ENCODE measurements at regions not wholly inside any gene's neighbourhood (a gene's known extent, or its start where the extent isn't known, plus 50 kb on each side); places are given as distances from the start of the nearest gene placed in this dataset.
"Not testable (repeated sequence)": the region's sequence is repeated elsewhere in the genome, so short reads cannot be mapped to it uniquely, and the experiment has no call there.

DNA sequence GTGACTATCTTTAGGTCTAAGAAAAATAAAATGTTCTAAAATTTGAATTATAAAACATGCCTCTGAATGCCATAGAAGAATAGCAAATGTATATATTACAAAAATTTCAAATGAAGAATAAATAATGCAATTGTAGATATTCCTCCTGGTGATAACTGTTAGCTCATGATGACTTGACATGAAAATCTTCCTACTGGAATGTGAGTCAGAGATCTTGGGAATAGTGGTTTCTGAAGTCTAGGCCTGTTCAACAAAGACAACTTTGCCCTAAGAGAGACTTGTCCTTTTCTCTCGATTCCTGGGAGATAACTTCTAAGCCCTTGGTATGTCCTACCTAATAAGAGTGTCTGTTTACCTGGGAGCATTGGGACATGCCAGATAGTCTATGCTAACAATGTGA is 746.3 kb upstream of the RIOK2 start:
- DNase-seq, result no peak

DNA sequence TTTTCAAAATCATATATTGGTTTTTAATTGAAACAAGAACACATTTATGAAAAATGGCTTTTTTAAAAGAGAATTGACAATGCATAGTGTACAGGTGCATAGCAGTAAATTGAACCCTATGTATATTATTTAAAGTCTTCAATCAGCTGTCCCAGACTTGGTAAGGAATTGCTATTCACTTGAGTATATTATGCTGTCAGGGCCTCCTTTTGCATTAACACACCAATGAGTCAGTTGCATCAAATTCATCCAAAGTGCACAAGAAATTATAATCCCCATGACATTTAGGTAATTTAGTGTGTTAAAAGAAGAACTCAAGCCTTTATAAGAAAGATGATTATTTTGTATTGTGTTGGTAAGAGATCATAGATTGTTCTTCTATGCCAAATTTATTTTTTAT is 748.8 kb upstream of the RIOK2 start:
- no peak for DNase-seq

- DNase-seq, result peak; percentile 70
Measured at GRCh38 chr5:97936231-97936630, 753.2 kb upstream of the RIOK2 start.

DNA sequence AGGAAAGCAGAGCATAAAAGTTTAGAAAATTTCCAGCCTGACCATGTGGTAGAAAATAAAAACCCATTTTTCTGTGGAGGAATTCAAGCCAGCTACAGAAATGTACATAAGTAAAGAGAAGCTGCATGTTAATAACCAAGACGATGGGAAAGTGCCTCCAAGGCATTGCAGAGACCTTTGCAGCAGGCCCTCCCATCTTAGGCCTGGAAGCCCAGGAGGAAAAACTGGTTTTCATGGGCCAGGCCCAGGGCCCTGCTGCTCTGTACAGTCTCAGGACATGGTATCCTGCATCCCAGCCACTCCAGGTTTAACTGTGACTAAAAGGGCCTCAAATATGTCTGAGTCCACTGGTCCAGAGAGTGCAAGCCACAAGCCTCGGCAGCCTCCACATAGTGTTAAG is 754.8 kb upstream of the RIOK2 start:
- no peak for DNase-seq

GRCh38 chr5:97943036-97943435 is 760.0 kb upstream of the RIOK2 start:
- no peak for DNase-seq

- no peak for DNase-seq
Measured at GRCh38 chr5:97951139-97951538, 768.1 kb upstream of the RIOK2 start.

DNA sequence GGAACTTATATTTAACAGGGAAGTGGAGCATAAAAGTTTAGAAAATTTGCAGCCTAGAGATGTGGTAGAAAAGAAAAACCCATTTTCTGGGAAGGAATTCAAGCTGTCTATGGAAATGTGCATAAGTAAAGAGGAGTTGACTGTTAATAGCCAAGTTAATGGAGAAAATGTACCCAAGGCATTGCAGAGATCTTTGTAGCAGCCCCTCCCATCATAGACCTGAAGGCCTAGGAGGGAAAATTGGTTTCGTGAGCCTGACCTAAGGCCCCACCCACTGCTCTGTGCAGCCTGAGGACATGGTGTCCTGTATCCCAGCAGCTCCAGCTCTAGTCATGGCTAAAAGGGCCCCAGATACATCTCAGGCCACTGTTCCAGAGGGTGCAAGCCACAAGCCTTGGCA is 772.4 kb upstream of the RIOK2 start:
- no peak for DNase-seq

- no peak for DNase-seq
Measured at GRCh38 chr5:97967292-97967691, 784.2 kb upstream of the RIOK2 start.

DNA sequence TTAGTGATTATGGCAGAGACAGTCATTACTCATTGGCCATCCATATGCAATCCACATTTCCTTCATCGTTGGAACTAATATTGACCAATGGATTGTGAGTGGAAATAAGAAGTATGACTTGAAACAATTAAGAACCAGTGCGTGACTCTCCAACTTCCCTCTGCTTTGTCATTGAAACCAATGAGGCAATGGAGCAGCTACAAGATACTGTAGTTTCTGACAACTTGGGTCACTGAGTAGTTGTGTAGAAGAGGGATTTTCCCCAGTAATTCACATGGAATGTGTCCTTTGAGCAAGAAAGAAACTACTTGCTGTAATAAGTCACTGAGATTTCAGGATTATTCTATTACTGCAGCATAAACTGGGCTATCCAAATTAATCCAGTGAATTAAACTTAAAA is 785.3 kb upstream of the RIOK2 start:
- no peak for DNase-seq

DNA sequence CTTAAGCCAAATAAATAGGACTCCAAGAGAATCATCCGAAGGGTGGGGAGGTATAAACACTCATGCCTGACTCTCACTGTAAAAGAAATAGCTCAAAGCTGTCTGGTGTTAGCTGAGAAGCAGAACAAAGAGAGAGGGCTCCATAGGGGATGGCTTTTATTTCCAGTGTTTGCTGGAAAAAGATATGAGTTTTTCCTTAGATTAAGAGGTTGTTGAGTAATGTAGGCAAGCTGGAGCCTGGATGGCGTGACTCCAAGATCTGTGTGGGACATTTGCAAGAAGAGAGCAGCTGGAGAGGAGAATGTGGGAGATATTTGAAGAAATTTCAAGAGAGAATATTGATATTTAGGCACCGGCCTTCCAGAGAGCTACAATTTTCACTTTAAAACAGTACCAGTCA is 793.7 kb upstream of the RGMB start:
- peak; percentile 59 for DNase-seq

DNA sequence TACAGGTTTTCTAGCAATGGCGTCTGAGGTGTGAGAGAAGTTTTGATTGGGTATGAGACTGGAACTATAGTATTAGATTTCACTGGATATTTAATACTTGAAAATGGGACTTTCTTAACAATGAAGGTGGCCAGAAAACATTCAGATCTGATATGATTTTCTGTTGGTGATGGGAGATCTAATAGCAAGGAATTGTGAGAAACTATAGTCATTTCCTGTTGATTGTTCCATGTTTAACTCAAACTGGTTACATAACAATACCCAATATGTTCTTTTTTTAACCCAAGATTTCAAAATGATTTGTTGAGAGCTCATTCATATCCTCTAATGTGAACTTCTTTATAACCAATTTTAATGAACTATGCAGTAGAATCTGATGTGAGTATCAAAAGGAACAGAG is 793.2 kb upstream of the RGMB start:
- no peak for DNase-seq

DNA sequence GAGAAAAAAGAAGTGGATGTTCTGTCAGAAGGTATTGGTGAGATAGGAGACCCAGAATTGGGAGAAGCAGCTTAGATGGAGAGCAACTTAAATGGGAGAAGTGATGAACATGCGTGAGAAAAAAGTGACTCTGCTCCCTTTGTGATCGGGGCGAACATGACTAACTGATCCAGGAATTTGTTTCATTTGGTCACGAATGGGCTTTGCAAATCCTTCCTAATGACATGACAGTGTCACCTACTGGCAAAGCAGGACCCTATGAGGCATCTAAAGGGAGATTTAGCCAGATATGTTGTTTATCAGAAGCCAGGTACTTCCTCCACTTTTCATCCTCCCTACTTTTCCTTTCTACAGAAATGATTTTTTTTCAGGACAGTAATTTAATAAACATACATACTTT is 787.4 kb upstream of the RGMB start:
- DNase-seq, result no peak

- DNase-seq, result no peak
Measured at GRCh38 chr5:97991236-97991635, 782.2 kb upstream of the RGMB start.

GRCh38 chr5:97998941-97999340 is 774.5 kb upstream of the RGMB start:
- DNase-seq, result no peak

GRCh38 chr5:98004463-98004862 is 769.0 kb upstream of the RGMB start:
- DNase-seq, result no peak

DNA sequence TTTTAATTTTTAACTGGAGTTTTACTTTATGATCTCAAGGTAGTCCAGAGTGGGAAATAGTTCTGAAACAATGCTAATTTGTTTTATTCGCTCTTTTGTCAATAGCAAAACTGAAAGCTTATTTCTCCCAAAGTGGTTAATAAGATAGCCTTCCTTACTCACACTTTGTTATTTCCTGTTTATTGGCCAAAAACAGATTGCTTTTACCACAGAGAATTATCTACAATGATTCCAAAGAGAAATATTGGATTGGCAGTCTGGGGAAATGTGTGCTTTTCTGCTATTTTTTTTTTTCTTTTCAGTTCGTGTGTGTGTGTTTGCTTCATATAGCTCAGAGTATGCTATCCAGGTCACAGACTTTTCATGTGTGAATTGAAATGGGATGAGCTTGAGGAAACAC is 756.7 kb upstream of the RGMB start:
- DNase-seq, result no peak

- DNase-seq, result not testable (repeated sequence)
Measured at GRCh38 chr5:98030273-98030672, 743.2 kb upstream of the RGMB start.

- not testable (repeated sequence) for DNase-seq
Measured at GRCh38 chr5:98031036-98031435, 742.4 kb upstream of the RGMB start.

DNA sequence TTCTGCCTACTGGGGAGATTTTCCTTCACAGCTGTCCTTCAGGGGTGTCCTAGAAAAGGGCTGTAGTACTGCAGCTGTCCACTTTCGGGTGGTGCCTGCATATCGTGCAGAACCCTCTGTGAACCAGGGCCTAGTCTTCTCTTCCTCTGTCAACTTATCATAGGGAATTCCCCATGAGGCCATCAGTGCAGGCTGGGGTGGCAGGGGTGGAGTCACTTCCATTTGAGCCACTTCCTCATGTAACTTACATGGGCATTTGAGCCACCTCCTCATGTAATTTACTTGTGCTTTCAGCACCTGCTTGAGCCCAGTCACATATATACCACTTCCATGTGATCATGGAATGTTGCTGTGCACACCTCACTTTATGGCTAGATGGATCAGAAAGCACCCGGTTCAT is 742.0 kb upstream of the RGMB start:
- DNase-seq, result no peak

DNA sequence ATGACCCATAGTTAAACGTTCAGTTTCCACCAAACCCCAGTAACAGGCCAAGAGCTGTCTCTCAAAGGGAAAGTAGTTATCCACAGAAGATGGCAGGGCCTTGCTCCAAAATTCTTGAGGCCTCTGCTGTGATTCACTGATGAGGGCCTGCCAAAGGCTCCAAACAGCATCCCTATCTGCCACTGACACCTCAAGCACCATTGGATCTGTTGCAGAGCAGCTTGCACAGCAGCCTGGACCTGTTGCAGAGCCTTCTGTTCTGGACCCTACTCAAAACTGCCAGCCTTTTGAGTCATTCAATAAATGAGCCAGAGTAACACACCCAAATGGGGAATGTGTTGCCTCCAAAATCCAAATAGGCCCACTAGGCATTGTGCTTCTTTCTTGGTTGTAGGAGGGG is 741.5 kb upstream of the RGMB start:
- DNase-seq, result no peak

DNA sequence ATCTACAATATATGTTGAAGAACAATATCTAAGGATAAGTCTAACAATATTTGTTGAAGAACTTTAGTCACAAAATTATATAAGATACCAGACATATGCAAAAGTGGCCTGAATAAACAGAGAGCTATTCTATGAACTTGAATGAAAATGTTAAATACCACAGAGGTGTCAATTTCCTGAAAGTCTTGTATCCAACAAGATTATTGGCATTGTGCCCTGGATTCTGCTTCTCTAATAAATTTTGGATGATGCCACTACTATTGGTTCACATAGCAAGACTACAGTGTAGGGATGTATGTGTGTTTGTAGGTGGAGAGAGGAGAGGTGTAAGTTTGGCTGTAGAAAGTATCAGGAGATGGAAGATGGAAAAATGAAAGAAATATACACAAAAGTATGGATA is 731.8 kb upstream of the RGMB start:
- DNase-seq, result no peak

GRCh38 chr5:98042521-98042920 is 730.9 kb upstream of the RGMB start:
- no peak for DNase-seq

GRCh38 chr5:98042961-98043360 is 730.5 kb upstream of the RGMB start:
- DNase-seq, result no peak

GRCh38 chr5:98050583-98050982 is 722.9 kb upstream of the RGMB start:
- DNase-seq, result no peak

- DNase-seq, result no peak
Measured at GRCh38 chr5:98053170-98053569, 720.3 kb upstream of the RGMB start.
